NCI-H2227 treated with DMSO at 0.1 percent for 48 hours (cell line): ENCODE measurements at regions not wholly inside any gene's neighbourhood (a gene's known extent, or its start where the extent isn't known, plus 50 kb on each side); places are given as distances from the start of the nearest gene placed in this dataset.

Experiments used
- DNase-seq: peaks from one replicate; lab custom pipeline; 2025; lab: John Stamatoyannopoulos, UW

GRCh38 chr10:118412932-118413331 lies 70.8 kb upstream of the FAM204A start:
- DNase-seq, result no peak

GRCh38 chr10:118412132-118412760 lies 70.1 kb upstream of the FAM204A start:
- DNase-seq, result no peak

DNA sequence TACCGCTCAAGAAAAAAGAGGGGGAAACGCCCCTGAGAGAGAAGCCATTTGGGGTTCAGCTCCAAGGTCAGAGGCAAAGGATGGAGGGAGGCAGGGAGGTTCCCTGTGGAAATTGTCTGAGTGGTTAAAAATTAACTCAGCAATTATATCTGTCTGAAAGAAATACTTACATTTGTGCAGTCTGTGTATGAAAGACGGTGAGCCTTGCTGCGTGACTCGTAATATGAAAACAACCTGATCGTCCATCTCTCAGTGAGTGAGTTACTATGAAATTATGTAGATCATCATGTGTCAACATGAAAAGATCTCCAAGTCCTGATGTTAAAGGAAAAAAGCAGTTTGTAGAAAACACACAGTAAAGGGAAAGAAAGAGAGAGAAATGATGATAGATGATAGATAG lies 67.2 kb upstream of the FAM204A start:
- DNase-seq, result no peak

- DNase-seq, result no peak
Observed at GRCh38 chr10:118408181-118408580, 66.1 kb upstream of the FAM204A start.

GRCh38 chr10:118407777-118408176 lies 65.7 kb upstream of the FAM204A start:
- DNase-seq, result no peak

GRCh38 chr10:118407026-118407425 lies 64.9 kb upstream of the FAM204A start:
- no peak for DNase-seq

DNA sequence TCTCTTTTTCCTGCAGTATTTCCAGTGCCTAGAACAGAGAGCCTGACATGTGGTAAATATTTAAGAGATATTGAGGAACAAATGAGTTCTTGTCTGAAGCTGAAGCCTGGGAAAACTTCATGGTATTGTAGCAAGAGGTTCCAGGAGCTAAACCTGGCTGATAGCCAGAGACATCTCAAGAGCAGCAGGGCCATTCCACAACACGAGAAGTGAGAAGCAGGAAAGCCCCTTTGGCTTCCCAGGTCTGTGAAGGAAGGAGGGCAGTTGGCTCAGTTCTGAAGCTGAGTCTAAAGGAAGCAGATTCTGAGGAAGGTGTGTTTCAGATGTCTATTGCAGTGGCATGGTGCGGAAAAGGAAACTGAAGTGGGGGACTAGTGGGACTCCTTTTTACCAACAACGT lies 63.8 kb upstream of the FAM204A start:
- no peak for DNase-seq

DNA sequence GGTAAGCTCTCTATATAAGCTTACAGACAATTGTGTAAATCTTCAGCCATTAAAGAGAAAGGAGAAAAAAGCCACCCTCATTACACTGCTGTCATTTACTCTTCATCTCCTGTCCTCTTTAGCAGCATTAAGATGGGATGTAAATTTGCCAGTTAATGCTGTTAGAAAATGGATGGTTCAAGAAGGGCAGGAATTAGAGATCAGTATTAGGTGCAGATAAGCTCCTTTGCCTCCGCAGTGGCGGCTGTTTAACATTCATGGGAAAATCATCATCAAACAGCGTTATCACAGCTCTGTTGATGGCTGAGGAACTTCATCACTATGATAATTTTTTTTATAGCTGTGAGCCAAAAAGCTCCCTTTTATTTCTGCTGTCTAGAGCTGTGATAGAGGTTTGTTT lies 61.8 kb upstream of the FAM204A start:
- no peak for DNase-seq

DNA sequence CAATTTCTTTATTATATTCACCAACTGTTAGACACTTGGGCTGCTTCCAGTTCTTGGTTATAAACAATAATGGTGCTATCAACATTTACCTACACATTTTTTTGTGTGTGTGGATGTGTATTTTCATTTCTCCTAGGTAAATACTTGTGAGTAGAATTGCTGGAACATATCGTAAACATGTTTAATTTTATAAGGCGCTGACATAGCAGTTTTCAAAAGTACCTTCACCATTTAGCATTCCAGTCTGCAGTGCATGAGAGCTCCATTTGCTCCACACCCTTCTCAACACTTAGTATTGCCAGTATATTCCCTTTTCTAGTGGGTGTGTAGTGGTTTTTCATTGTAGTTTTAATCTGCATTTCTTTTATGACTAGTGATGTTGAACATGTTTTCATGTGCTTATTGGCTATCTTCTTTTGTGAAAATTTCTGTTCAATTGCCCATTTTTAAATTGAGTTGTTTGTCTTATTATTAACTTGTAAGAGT lies 59.6 kb upstream of the FAM204A start:
- DNase-seq, result no peak

GRCh38 chr10:118397391-118397790 lies 55.3 kb upstream of the FAM204A start:
- DNase-seq, result no peak

DNA sequence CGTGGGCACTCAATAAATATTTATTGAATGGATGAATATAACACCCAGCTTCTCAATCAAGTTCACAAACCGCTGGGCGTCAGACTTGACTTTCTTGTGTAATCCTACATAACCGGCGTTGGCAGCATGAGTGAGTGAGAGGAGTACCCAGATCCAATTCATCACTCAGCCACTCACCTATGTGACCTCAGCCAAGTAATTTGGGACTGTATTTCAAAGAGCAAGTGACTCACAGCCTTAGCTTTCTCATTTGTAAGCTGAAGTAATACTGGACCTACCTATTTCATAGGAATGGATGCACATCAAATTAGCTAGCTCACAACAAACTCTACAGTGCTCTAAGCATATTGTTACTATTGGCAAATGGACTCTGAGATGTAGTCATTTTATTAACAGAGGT lies 53.8 kb upstream of the FAM204A start:
- no peak for DNase-seq

GRCh38 chr10:118394301-118395200 lies 52.4 kb upstream of the FAM204A start:
- no peak for DNase-seq

DNA sequence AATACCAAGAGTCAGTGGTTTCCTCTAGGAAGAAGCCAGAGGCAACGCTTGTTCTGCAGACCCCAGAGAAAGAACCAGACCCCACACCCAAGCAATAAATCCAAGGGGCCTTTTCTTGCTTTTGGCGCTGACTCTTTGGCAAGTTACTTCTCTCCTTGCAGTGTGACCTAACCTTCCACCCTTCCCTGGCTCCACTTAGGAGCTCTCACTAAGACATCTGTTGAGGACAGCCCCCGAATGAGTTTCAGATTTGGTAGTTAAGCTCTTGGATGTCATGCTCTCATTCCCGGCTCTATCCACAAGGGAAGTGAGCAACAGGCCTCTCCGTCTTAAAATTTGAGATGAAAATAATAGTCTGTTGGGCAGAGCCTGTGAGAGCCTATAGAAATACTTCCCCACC lies 50.6 kb upstream of the FAM204A start:
- no peak for DNase-seq
